OCI-LY7 (cell line): ENCODE measurements at regions not wholly inside any gene's neighbourhood (a gene's known extent, or its start where the extent isn't known, plus 50 kb on each side); places are given as distances from the start of the nearest gene placed in this dataset.

Experiments
- BruUV-seq: library from RNA; stranded (reverse); fragments of 400-500 nt; replicated peaks from 2 replicates; lab custom pipeline; 2021; lab: Mats Ljungman, UMichigan
- CTCF ChIA-PET: fragments of 300-600 bp; sonication (Branson Sonifier 250); formaldehyde crosslinking; loops from one replicate; lab custom pipeline; 2022; ENCODE audit warnings: antibody characterized with exemption; ENCODE audit not compliant: unreplicated experiment; lab: Charles Lee
- POLR2A ChIA-PET: fragments of 300-600 bp; sonication (Branson Sonifier 250); formaldehyde crosslinking; loops from one replicate; lab custom pipeline; 2022; ENCODE audit warnings: antibody characterized with exemption; lab: Charles Lee
- DNase-seq: peaks from one replicate; pipeline ENCODE4 v3.0.0-alpha.2; 2015; ENCODE audit warnings: low spot score
- H2AFZ ChIP-seq: fragments of 200-600 bp; sonication (generic), shearing (Covaris generic); 2 replicates; pipeline ENCODE4 v1.6.1; 2014; ENCODE audit warnings: mild to moderate bottlenecking, antibody characterized with exemption, low read length, moderate library complexity
- H3K27ac ChIP-seq: fragments of 200-600 bp; sonication (generic); 2 replicates; pipeline ENCODE4 v1.5.1; 2014; ENCODE audit warnings: mixed run types, low read depth, mild to moderate bottlenecking, moderate library complexity, low read length, inconsistent platforms; ENCODE audit not compliant: poor library complexity, severe bottlenecking
- H3K36me3 ChIP-seq: fragments of 200-600 bp; sonication (generic); 2 replicates; pipeline ENCODE4 v1.6.1; 2014; ENCODE audit warnings: mild to moderate bottlenecking, antibody characterized with exemption, low read length, moderate library complexity, mixed read lengths; ENCODE audit not compliant: insufficient read depth
- H3K4me1 ChIP-seq: fragments of 200-600 bp; sonication (generic); 2 replicates; pipeline ENCODE4 v1.5.1; 2014; ENCODE audit warnings: mild to moderate bottlenecking, low read length; ENCODE audit not compliant: insufficient read depth, poor library complexity, severe bottlenecking
- H3K4me2 ChIP-seq: fragments of 200-600 bp; sonication (generic); 2 replicates; pipeline ENCODE4 v1.6.1; 2014; ENCODE audit warnings: mild to moderate bottlenecking, low read length
- H3K4me3 ChIP-seq: fragments of 200-600 bp; sonication (generic); 2 replicates; pipeline ENCODE4 v1.5.1; 2014; ENCODE audit warnings: mild to moderate bottlenecking, low read depth, low read length; ENCODE audit not compliant: poor library complexity, severe bottlenecking
- H3K79me2 ChIP-seq: fragments of 200-600 bp; sonication (generic); 2 replicates; pipeline ENCODE4 v1.6.1; 2016; ENCODE audit warnings: low read depth, mild to moderate bottlenecking, low read length, moderate library complexity, mixed read lengths; ENCODE audit not compliant: insufficient read depth
- H3K9me2 ChIP-seq: fragments of 200-600 bp; sonication (generic); 2 replicates; pipeline ENCODE4 v1.6.1; 2016; ENCODE audit warnings: mild to moderate bottlenecking, low read length, mixed read lengths; ENCODE audit not compliant: insufficient read depth
- H3K9me3 ChIP-seq: fragments of 200-600 bp; sonication (generic); 2 replicates; pipeline ENCODE4 v1.6.1; 2014; ENCODE audit warnings: mild to moderate bottlenecking, mixed run types, low read length, mixed read lengths
- H4K20me1 ChIP-seq: fragments of 200-600 bp; sonication (generic); 2 replicates; pipeline ENCODE4 v1.6.1; 2014; ENCODE audit warnings: mild to moderate bottlenecking, antibody characterized with exemption, low read length, moderate library complexity, mixed read lengths; ENCODE audit not compliant: insufficient read depth
- CTCF ChIP-seq: fragments of 200-600 bp; sonication (generic); conservative IDR thresholded peaks from 2 replicates; pipeline ENCODE4 v1.5.1; 2014; ENCODE audit warnings: mild to moderate bottlenecking, antibody characterized with exemption, low read length, moderate library complexity, mixed read lengths
- EZH2phosphoT487 ChIP-seq: fragments of 200-600 bp; sonication (generic); IDR thresholded peaks from 2 replicates; pipeline ENCODE4 v1.6.1; 2018; ENCODE audit warnings: low read depth, borderline replicate concordance, mild to moderate bottlenecking, mixed run types, antibody characterized with exemption, low read length, moderate library complexity, mixed read lengths
- intact Hi-C: fragments of 100-400 bp; cut with micrococcal nuclease; formaldehyde crosslinking; loops from one replicate; pipeline ENCODE4 v1.10.0; 2022; ENCODE audit not compliant: unreplicated experiment

GRCh38 chr2:81624825-81625224, 1320.3 kb upstream of the LRRTM1 start:
- intact Hi-C loops = no loop called here
- Histone ChIP-seq H3K9me2 (no peaks in the 10 kb centered on the region), H3K4me3 (no peak overlapping the region), H3K9me3 (no peaks in the 10 kb centered on the region), H3K4me1 (no peaks in the 10 kb centered on the region), H3K4me2 (no peak overlapping the region), H4K20me1 (no peaks in the 10 kb centered on the region), H3K36me3 (no peaks in the 10 kb centered on the region), H3K79me2 (no peaks in the 10 kb centered on the region), H2AFZ (no peak overlapping the region), H3K27ac (no peak overlapping the region)
- no peak for TF ChIP-seq EZH2phosphoT487
- no peak for TF ChIP-seq CTCF
- ChIA-PET POLR2A (interaction anchor here (0.6 to 0.7 kb wide), 2 partner anchors 49 to 698 kb away, joined by 3 read pairs; no protein-coding TSS in a partner anchor), CTCF (no interaction called here)
- BruUV-seq = no TSS peak
- no peak for DNase-seq

GRCh38 chr2:81600088-81600487, 1295.5 kb upstream of the LRRTM1 start:
- CTCF ChIA-PET = no interaction called here
- TF ChIP-seq EZH2phosphoT487 = no peak
- TF ChIP-seq CTCF = no peak
- no peak for DNase-seq
- BruUV-seq = no TSS peak
- no peak overlapping the region for H2AFZ ChIP-seq
- no peak overlapping the region for H3K27ac ChIP-seq
- POLR2A ChIA-PET = no interaction called here
- H3K79me2 ChIP-seq = no peaks in the 10 kb centered on the region
- intact Hi-C loops = no loop called here
- no peaks in the 10 kb centered on the region for H4K20me1 ChIP-seq
- no peaks in the 10 kb centered on the region for H3K4me1 ChIP-seq
- no peaks in the 10 kb centered on the region for H3K36me3 ChIP-seq
- no peaks in the 10 kb centered on the region for H3K9me3 ChIP-seq
- H3K4me3 ChIP-seq = no peak overlapping the region
- H3K4me2 ChIP-seq = no peak overlapping the region
- H3K9me2 ChIP-seq = no peaks in the 10 kb centered on the region

GRCh38 chr2:81598453-81598852, 1293.9 kb upstream of the LRRTM1 start:
- H3K9me2 ChIP-seq = no peaks in the 10 kb centered on the region
- H3K79me2 ChIP-seq = no peaks in the 10 kb centered on the region
- no peak for DNase-seq
- no peaks in the 10 kb centered on the region for H3K9me3 ChIP-seq
- ChIA-PET CTCF (no interaction called here), POLR2A (no interaction called here)
- no peak overlapping the region for H3K4me3 ChIP-seq
- TF ChIP-seq CTCF (no peak), EZH2phosphoT487 (no peak)
- no peak overlapping the region for H3K27ac ChIP-seq
- H3K4me1 ChIP-seq = no peaks in the 10 kb centered on the region
- H4K20me1 ChIP-seq = no peaks in the 10 kb centered on the region
- intact Hi-C loops = no loop called here
- no peak overlapping the region for H2AFZ ChIP-seq
- H3K4me2 ChIP-seq = no peak overlapping the region
- BruUV-seq = no TSS peak
- no peaks in the 10 kb centered on the region for H3K36me3 ChIP-seq
